ENCODE measurements at regions not wholly inside any gene's neighbourhood (a gene's known extent, or its start where the extent isn't known, plus 50 kb on each side); places are given as distances from the start of the nearest gene placed in this dataset.

DNA sequence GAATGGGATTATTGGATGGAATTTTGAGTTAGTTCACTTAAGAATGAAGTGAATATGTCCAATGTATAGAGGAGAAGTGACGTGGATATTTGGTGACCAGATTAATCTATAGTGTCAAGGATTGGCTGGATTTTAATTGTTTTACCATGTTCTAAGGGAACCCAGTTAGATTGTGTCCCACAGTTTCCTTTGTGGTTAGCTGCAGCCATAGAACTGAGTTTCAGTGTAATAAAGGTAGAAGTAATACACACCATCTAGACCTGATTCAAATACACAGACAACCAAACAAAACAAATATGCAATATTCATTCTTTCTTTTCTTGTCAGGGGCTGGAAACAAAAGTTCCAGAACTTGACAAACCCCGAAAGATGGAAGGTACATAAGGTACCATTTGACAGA is 88.0 kb upstream of the RGS18 start:
- no peak for FAIRE-seq
- Histone ChIP-seq H2AFZ (ENCODE audit: low read depth, low read length) (peak overlapping the region; percentile 47), H3K27ac (ENCODE audit: extremely low read depth, low read depth, low read length) (no peak overlapping the region), H3K36me3 (ENCODE audit: control insufficient read depth, insufficient read depth, low read length) (no peaks in the 10 kb centered on the region), H3K27me3 (ENCODE audit: control insufficient read depth in 2 of 2, insufficient read depth in 2 of 2, low read length in 2 of 2) (no peaks in the 10 kb centered on the region), H3K4me2 (ENCODE audit: insufficient read depth, low read length) (no peak overlapping the region), H3K4me3 (no peak overlapping the region), H3K79me2 (ENCODE audit: control insufficient read depth, insufficient read depth, low read length) (no peaks in the 10 kb centered on the region), H3K4me1 (replicated peaks in 1 of 2; ENCODE audit: control insufficient read depth in 2 of 2, insufficient read depth in 2 of 2, low read length in 2 of 2) (no peaks in the 10 kb centered on the region; a peak in 2 of 5 replicates), H4K20me1 (replicated peaks; ENCODE audit: control insufficient read depth, insufficient read depth, low read length) (no peaks in the 10 kb centered on the region), H3K9me3 (replicated peaks; ENCODE audit: control insufficient read depth, insufficient read depth, low read depth, low read length) (no peaks in the 10 kb centered on the region), H3K9ac (ENCODE audit: insufficient read depth in 1 of 2, low read depth in 2 of 2, low read length in 2 of 2) (no peak overlapping the region), H3K9me1 (ENCODE audit: control insufficient read depth, insufficient read depth, low read length) (no peaks in the 10 kb centered on the region)
- TF ChIP-seq NFIX (CRISPR knock-in tag; IDR thresholded peaks at IDR 0.05; ENCODE audit: low read depth) (no peak), PURB (CRISPR knock-in tag; IDR thresholded peaks at IDR 0.05; ENCODE audit: low read depth) (no peak), ZNF57 (CRISPR knock-in tag; IDR thresholded peaks at IDR 0.05) (no peak), ZNF551 (CRISPR knock-in tag; IDR thresholded peaks at IDR 0.05) (no peak), ZNF324 (CRISPR knock-in tag; IDR thresholded peaks at IDR 0.05) (no peak), GATAD2B (IDR thresholded peaks at IDR 0.05; ENCODE audit: borderline replicate concordance) (no peak), CBX5 (IDR thresholded peaks at IDR 0.05; ENCODE audit: borderline replicate concordance, low read depth) (no peak), TARDBP (IDR thresholded peaks at IDR 0.05) (no peak), IRF2 (CRISPR knock-in tag; IDR thresholded peaks at IDR 0.05) (no peak), BRCA1 (IDR thresholded peaks at IDR 0.05) (no peak), BRCA1 (CRISPR knock-in tag; IDR thresholded peaks at IDR 0.05) (no peak), MTA1 (IDR thresholded peaks at IDR 0.05; ENCODE audit: borderline replicate concordance) (no peak)
- TF ChIP-seq, protein P1, sequence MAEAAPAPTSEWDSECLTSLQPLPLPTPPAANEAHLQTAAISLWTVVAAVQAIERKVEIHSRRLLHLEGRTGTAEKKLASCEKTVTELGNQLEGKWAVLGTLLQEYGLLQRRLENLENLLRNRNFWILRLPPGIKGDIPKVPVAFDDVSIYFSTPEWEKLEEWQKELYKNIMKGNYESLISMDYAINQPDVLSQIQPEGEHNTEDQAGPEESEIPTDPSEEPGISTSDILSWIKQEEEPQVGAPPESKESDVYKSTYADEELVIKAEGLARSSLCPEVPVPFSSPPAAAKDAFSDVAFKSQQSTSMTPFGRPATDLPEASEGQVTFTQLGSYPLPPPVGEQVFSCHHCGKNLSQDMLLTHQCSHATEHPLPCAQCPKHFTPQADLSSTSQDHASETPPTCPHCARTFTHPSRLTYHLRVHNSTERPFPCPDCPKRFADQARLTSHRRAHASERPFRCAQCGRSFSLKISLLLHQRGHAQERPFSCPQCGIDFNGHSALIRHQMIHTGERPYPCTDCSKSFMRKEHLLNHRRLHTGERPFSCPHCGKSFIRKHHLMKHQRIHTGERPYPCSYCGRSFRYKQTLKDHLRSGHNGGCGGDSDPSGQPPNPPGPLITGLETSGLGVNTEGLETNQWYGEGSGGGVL (CRISPR knock-in tag; IDR thresholded peaks at IDR 0.05): no peak
- TF ChIP-seq, protein P2, sequence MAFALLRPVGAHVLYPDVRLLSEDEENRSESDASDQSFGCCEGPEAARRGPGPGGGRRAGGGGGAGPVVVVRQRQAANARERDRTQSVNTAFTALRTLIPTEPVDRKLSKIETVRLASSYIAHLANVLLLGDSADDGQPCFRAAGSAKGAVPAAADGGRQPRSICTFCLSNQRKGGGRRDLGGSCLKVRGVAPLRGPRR (CRISPR knock-in tag; IDR thresholded peaks at IDR 0.05): no peak
- TF ChIP-seq, protein P3, sequence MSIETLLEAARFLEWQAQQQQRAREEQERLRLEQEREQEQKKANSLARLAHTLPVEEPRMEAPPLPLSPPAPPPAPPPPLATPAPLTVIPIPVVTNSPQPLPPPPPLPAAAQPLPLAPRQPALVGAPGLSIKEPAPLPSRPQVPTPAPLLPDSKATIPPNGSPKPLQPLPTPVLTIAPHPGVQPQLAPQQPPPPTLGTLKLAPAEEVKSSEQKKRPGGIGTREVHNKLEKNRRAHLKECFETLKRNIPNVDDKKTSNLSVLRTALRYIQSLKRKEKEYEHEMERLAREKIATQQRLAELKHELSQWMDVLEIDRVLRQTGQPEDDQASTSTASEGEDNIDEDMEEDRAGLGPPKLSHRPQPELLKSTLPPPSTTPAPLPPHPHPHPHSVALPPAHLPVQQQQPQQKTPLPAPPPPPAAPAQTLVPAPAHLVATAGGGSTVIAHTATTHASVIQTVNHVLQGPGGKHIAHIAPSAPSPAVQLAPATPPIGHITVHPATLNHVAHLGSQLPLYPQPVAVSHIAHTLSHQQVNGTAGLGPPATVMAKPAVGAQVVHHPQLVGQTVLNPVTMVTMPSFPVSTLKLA (conservative IDR thresholded peaks at IDR 0.05): no peak
- TF ChIP-seq, protein P4, sequence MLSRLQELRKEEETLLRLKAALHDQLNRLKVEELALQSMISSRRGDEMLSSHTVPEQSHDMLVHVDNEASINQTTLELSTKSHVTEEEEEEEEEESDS (CRISPR knock-in tag; IDR thresholded peaks at IDR 0.05): no peak
- TF ChIP-seq, protein P5, sequence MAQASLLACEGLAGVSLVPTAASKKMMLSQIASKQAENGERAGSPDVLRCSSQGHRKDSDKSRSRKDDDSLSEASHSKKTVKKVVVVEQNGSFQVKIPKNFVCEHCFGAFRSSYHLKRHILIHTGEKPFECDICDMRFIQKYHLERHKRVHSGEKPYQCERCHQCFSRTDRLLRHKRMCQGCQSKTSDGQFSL (CRISPR knock-in tag; IDR thresholded peaks at IDR 0.05): no peak
- TF ChIP-seq, protein P5 (tag; IDR thresholded peaks at IDR 0.05): no peak
- TF ChIP-seq, protein P6, sequence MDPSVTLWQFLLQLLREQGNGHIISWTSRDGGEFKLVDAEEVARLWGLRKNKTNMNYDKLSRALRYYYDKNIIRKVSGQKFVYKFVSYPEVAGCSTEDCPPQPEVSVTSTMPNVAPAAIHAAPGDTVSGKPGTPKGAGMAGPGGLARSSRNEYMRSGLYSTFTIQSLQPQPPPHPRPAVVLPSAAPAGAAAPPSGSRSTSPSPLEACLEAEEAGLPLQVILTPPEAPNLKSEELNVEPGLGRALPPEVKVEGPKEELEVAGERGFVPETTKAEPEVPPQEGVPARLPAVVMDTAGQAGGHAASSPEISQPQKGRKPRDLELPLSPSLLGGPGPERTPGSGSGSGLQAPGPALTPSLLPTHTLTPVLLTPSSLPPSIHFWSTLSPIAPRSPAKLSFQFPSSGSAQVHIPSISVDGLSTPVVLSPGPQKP (CRISPR knock-in tag; IDR thresholded peaks at IDR 0.05): no peak
- TF ChIP-seq, protein P7, sequence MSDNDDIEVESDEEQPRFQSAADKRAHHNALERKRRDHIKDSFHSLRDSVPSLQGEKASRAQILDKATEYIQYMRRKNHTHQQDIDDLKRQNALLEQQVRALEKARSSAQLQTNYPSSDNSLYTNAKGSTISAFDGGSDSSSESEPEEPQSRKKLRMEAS (CRISPR knock-in tag; IDR thresholded peaks at IDR 0.05): no peak
- DNase-seq (ENCODE audit: extremely low read depth in 1 of 4, low spot score in 3 of 4): no peak
- no peak for ATAC-seq
- POLR2A ChIA-PET: no interaction called here
- WGBS (ENCODE audit: insufficient coverage, low coverage, missing lambda C conversion rate): 58% methylated on average over 2 of the region's 2 CpGs
- CTCF ChIA-PET (ENCODE audit: low intra/inter-chr PET ratio): no interaction called here
- intact Hi-C loops (cut with micrococcal nuclease): no loop called here
- in situ Hi-C loops (cut with MboI): no loop called here
- BruUV-seq (replicated peaks): no TSS peak
